ENCODE measurements at regions not wholly inside any gene's neighbourhood (a gene's known extent, or its start where the extent isn't known, plus 50 kb on each side); places are given as distances from the start of the nearest gene placed in this dataset.

- Histone ChIP-seq H3K9me1 (ENCODE audit: insufficient read depth, low read length) (no peaks in the 10 kb centered on the region), H3K9me3 (ENCODE audit: control insufficient read depth, insufficient read depth, low read length) (peaks cover 12% of the 10 kb centered on the region), H3K4me3 (ENCODE audit: insufficient read depth, low read depth, low read length) (no peak overlapping the region), H2BK120ac (ENCODE audit: low read depth, low read length) (no peak overlapping the region), H3K4me2 (ENCODE audit: low read depth, low read length) (no peak overlapping the region), H3K27ac (ENCODE audit: insufficient read depth, low read length) (no peak overlapping the region), H3K23ac (ENCODE audit: low read depth, low read length) (no peak overlapping the region), H3K14ac (replicated peaks; ENCODE audit: low read depth, low read length) (no peak overlapping the region), H3K79me1 (ENCODE audit: low read depth in 1 of 2, low read length in 2 of 2) (no peaks in the 10 kb centered on the region), H3K36me3 (ENCODE audit: control insufficient read depth, insufficient read depth, low read length) (no peaks in the 10 kb centered on the region), H2AK9ac (replicated peaks; ENCODE audit: low read depth, low read length, poor library complexity) (no peak overlapping the region), H2BK20ac (ENCODE audit: low read depth, low read length) (no peak overlapping the region), H3K56ac (ENCODE audit: extremely low read depth, insufficient read depth, low read length) (no peak overlapping the region), H3K27me3 (ENCODE audit: control insufficient read depth, insufficient read depth, low read length) (no peaks in the 10 kb centered on the region), H3K9ac (ENCODE audit: low read depth, low read length) (no peak overlapping the region), H2AFZ (replicated peaks; ENCODE audit: low read length, poor library complexity) (no peak overlapping the region), H2BK5ac (ENCODE audit: low read depth, low read length, poor library complexity, severe bottlenecking) (no peak overlapping the region), H4K5ac (ENCODE audit: low read depth, low read length) (no peak overlapping the region), H3K4me1 (ENCODE audit: control insufficient read depth, insufficient read depth, low read length) (no peaks in the 10 kb centered on the region), H4K8ac (ENCODE audit: low read depth in 2 of 2, low read length in 2 of 2) (no peak overlapping the region), H3K4ac (ENCODE audit: low read depth, low read length) (no peak overlapping the region), H2BK15ac (ENCODE audit: low read depth, low read length) (no peak overlapping the region), H2AK5ac (ENCODE audit: low read depth, low read length) (no peak overlapping the region), H3K18ac (ENCODE audit: low read depth, low read length) (no peak overlapping the region), H4K20me1 (ENCODE audit: insufficient read depth, low read length) (no peaks in the 10 kb centered on the region), H4K91ac (ENCODE audit: insufficient read depth, low read depth, low read length) (no peak overlapping the region)
- BruUV-seq (replicated peaks): no TSS peak
- no peak for ATAC-seq (ENCODE audit: low read depth)
- ChIA-PET CTCF (no interaction called here), POLR2A (ENCODE audit: unreplicated experiment) (no interaction called here)
- TF ChIP-seq MXI1 (IDR thresholded peaks at IDR 0.05; ENCODE audit: borderline replicate concordance, low read depth, low read length) (no peak), CEBPB (IDR thresholded peaks at IDR 0.05; ENCODE audit: low read depth, low read length) (no peak), ELK1 (IDR thresholded peaks at IDR 0.05; ENCODE audit: borderline replicate concordance, low read depth, low read length) (no peak), CHD1 (IDR thresholded peaks at IDR 0.05; ENCODE audit: low read depth, low read length) (no peak), MAFK (IDR thresholded peaks at IDR 0.05; ENCODE audit: low read depth, low read length) (no peak), RAD21 (IDR thresholded peaks at IDR 0.05; ENCODE audit: low read length) (no peak), BHLHE40 (IDR thresholded peaks at IDR 0.05; ENCODE audit: low read depth, low read length) (no peak), FOS (IDR thresholded peaks at IDR 0.05; ENCODE audit: low read depth, low read length) (no peak), RFX5 (IDR thresholded peaks at IDR 0.05; ENCODE audit: low read depth, low read length) (no peak), RCOR1 (IDR thresholded peaks at IDR 0.05; ENCODE audit: insufficient replicate concordance, low read length) (no peak)
- dilution Hi-C loops (cut with HindIII; ENCODE audit: low sequenced_read_pairs, unreplicated experiment) (no loop called here), intact Hi-C loops (cut with micrococcal nuclease) (no loop called here), in situ Hi-C loops (cut with MboI; ENCODE audit: low sequenced_read_pairs) (no loop called here)
- DNase-seq: no peak
- no CpG with 5 or more reads among the region's 2 CpGs for WGBS, 2 experiments (ENCODE audit: extremely low coverage in 2 of 2, insufficient read length in 1 of 2)
These were observed 975.2 kb upstream of the NOVA1 start for GRCh38 chr14:27573018-27573417.

All from IMR-90 (cell line).